Mesendoderm (in vitro differentiated cells): ENCODE measurements at regions not wholly inside any gene's neighbourhood (a gene's known extent, or its start where the extent isn't known, plus 50 kb on each side); places are given as distances from the start of the nearest gene placed in this dataset.

Source experiments
- DNase-seq: peaks from one replicate; pipeline ENCODE4 v3.0.0; 2013
- H2AK5ac ChIP-seq: 2 replicates; pipeline ENCODE4 v1.6.1; 2013; ENCODE audit warnings: low read length, inconsistent platforms
- H2BK120ac ChIP-seq: 2 replicates; pipeline ENCODE4 v1.6.1; 2013; ENCODE audit warnings: low read depth, mild to moderate bottlenecking, low read length, moderate library complexity, mixed read lengths
- H2BK15ac ChIP-seq: replicated peaks from 2 replicates; pipeline ENCODE4 v1.6.1; 2013; ENCODE audit warnings: low read depth, mild to moderate bottlenecking, moderate library complexity
- H2BK5ac ChIP-seq: 2 replicates; pipeline ENCODE4 v1.6.1; 2013; ENCODE audit warnings: low read length, inconsistent platforms
- H3K18ac ChIP-seq: 2 replicates; pipeline ENCODE4 v1.6.1; 2013; ENCODE audit warnings: mild to moderate bottlenecking, low read length, mixed read lengths
- H3K23ac ChIP-seq: one replicate; pipeline ENCODE4 v1.6.1; 2013; ENCODE audit warnings: low read length
- H3K27ac ChIP-seq: 2 replicates; pipeline ENCODE4 v1.5.1; 2013; ENCODE audit warnings: low read depth, mild to moderate bottlenecking, inconsistent platforms, low read length, moderate library complexity
- H3K27me3 ChIP-seq: 2 replicates; pipeline ENCODE4 v1.6.1; 2013; ENCODE audit warnings: low read length, control low read depth, mild to moderate bottlenecking, inconsistent platforms; ENCODE audit not compliant: insufficient read depth, poor library complexity
- H3K36me3 ChIP-seq: 2 replicates; pipeline ENCODE4 v1.6.1; 2013; ENCODE audit warnings: low read length, inconsistent platforms; ENCODE audit not compliant: control insufficient read depth, insufficient read depth
- H3K4ac ChIP-seq: one replicate; pipeline ENCODE4 v1.6.1; 2013; ENCODE audit warnings: low read depth, mild to moderate bottlenecking, low read length, moderate library complexity
- H3K4me1 ChIP-seq: 2 replicates; pipeline ENCODE4 v1.6.1; 2013; ENCODE audit warnings: low read depth, low read length, inconsistent platforms; ENCODE audit not compliant: control insufficient read depth
- H3K4me2 ChIP-seq: 2 replicates; pipeline ENCODE4 v1.6.1; 2013; ENCODE audit warnings: low read length
- H3K4me3 ChIP-seq: 2 replicates; pipeline ENCODE4 v1.5.1; 2013; ENCODE audit warnings: mild to moderate bottlenecking, low read length
- H3K56ac ChIP-seq: one replicate; pipeline ENCODE4 v1.6.1; 2013; ENCODE audit warnings: low read length
- H3K79me1 ChIP-seq: 2 replicates; pipeline ENCODE4 v1.6.1; 2013; ENCODE audit warnings: low read length, inconsistent platforms
- H3K79me2 ChIP-seq: 2 replicates; pipeline ENCODE4 v1.6.1; 2013; ENCODE audit warnings: mild to moderate bottlenecking, low read length; ENCODE audit not compliant: control insufficient read depth, insufficient read depth
- H3K9ac ChIP-seq: 2 replicates; pipeline ENCODE4 v1.6.1; 2013; ENCODE audit warnings: low read length, inconsistent platforms
- H4K5ac ChIP-seq: one replicate; pipeline ENCODE4 v1.6.1; 2013; ENCODE audit warnings: low read length
- H4K8ac ChIP-seq: one replicate; pipeline ENCODE4 v1.6.1; 2013; ENCODE audit warnings: low read depth, mild to moderate bottlenecking, control low read depth, low read length, moderate library complexity
- WGBS: extraction: QIAGEN DNeasy Blood & Tissue Kit; methylation state at CpG from one replicate; pipeline ENCODE4 v1.1.7; 2013; ENCODE audit warnings: low lambda C conversion rate, missing lambda C conversion rate; ENCODE audit not compliant: insufficient coverage; ENCODE audit errors: extremely low coverage; 5-methylcytosine and 5-hydroxymethylcytosine counted together

DNA sequence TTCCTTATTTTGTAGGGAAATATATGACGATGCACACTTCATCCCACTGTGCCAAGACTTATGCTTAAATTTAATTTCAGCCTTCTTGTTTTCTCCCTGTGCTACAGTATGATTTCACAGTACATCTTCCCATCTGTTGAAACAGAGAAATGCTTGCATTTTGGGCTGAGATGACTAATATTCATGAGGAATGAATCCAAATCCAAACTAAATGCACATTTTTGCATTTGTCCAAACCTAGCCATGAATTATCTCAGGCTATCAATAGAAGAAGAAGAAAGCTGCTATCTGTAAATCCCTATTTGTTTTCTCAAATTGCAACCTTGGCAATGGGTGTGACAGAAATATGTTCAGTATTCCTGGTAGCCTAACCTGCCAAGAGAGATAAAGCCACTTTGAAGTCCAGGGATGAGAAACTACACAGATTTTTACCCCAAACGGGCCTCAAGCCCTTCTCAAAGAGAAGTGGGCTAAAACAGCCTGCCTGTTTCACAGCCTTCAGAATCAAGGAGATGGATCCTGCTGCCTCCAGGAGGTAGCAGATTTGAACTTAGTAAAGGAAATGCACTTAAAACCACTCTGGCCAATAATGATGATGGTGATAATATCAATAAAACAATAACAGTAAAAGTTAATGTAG, 306.9 kb upstream of the NT5C1B start:
- Histone ChIP-seq H4K5ac (no peak overlapping the region), H3K23ac (no peak overlapping the region), H3K56ac (no peak overlapping the region), H4K8ac (no peak overlapping the region), H3K27ac (no peak overlapping the region), H3K4me1 (no peaks in the 10 kb centered on the region), H3K4ac (no peak overlapping the region), H3K79me1 (no peaks in the 10 kb centered on the region), H2BK5ac (no peak overlapping the region), H2AK5ac (no peak overlapping the region), H3K27me3 (no peaks in the 10 kb centered on the region), H3K36me3 (no peaks in the 10 kb centered on the region), H3K4me2 (no peak overlapping the region), H3K9ac (no peak overlapping the region), H3K18ac (no peak overlapping the region), H3K79me2 (no peaks in the 10 kb centered on the region), H3K4me3 (no peak overlapping the region), H2BK15ac (no peak overlapping the region), H2BK120ac (no peak overlapping the region)
- no peak for DNase-seq
- WGBS, result no CpG with 5 or more reads among the region's 2 CpGs

DNA sequence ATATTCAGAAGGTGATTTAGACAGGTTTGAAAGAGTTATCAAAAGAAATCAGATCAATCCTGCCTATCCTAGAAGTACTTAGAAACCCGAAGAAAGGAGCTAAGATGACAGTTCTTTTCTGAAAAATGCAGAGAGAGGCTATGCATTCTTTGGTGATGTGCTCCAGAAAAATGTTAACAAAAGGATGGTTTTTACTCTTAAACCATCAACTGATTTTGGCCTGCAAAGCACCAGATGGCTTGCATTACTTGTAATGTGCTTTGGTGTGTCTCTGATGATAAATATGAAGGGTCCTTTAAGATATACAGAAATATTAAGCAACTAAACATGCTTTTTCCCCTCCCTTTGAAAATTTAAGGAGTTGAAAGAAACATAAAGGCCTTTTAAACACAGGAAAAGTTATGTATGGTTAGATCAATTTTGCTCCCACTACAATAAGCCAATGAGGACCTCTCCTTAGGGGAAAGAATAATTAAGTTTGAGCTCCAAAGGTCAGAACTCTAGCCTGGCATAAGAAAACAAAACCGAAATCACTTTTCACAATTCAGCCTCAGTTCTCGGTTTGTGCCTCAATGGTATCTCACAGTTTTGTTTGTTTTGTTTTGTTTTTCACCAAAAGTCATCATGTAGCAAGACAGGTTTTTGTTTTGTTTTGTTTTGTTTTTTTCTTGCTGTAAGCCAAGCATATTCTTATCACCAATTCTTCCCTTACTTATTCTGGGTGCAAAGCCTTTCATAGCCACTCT, 302.4 kb upstream of the NT5C1B start:
- Histone ChIP-seq H3K56ac (no peak overlapping the region), H2BK5ac (no peak overlapping the region), H3K4me1 (no peaks in the 10 kb centered on the region), H3K27ac (no peak overlapping the region), H2AK5ac (no peak overlapping the region), H3K27me3 (no peaks in the 10 kb centered on the region), H3K4me3 (no peak overlapping the region), H4K5ac (no peak overlapping the region), H3K23ac (no peak overlapping the region), H3K79me2 (no peaks in the 10 kb centered on the region), H2BK15ac (no peak overlapping the region), H3K36me3 (no peaks in the 10 kb centered on the region), H3K4me2 (no peak overlapping the region), H3K9ac (no peak overlapping the region), H3K18ac (no peak overlapping the region), H3K4ac (no peak overlapping the region), H3K79me1 (no peaks in the 10 kb centered on the region), H4K8ac (no peak overlapping the region), H2BK120ac (no peak overlapping the region)
- WGBS, result no CpG with 5 or more reads among the region's 3 CpGs
- DNase-seq, result no peak

DNA sequence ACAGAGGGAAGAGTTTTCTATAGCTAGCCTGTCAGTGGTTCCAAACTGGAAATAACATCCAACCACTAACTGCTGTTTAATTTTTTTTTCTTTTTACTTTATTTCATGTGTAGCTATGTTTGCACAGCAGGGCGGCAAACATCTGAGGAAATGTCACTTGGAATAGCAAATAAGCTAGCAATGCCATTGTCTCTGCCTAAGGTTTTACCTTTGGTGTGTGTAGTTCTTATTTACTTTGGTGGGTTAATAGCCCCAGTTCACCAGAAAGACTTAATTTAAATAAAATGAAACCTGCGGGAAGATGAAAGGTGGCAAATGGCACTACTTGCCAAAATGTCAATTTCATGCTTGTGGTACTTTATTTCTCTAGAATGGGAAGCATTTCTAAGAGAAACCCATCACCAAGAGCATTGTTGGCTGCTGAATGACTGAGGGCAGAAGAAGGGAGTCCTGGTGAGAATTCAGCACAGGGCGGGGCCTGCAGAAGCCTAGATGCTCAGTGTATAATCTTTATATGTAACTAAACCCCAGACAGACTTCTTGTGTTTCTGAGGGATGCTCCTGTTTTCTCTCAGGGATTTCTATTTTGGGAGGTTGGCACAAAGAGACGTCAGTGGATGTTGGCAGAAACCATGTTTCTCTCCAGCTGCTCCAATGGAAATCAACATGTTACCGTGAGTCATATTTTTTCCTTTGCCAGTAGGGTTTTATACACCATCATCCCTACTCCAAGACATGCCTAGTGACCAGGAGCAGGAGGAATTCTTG, 300.4 kb upstream of the NT5C1B start:
- Histone ChIP-seq H3K79me2 (no peaks in the 10 kb centered on the region), H3K23ac (no peak overlapping the region), H3K56ac (no peak overlapping the region), H2BK5ac (no peak overlapping the region), H3K18ac (no peak overlapping the region), H3K79me1 (no peaks in the 10 kb centered on the region), H4K8ac (no peak overlapping the region), H3K36me3 (no peaks in the 10 kb centered on the region), H3K9ac (no peak overlapping the region), H3K4me3 (no peak overlapping the region), H3K27me3 (no peaks in the 10 kb centered on the region), H4K5ac (no peak overlapping the region), H2AK5ac (no peak overlapping the region), H3K4me2 (no peak overlapping the region), H3K4me1 (no peaks in the 10 kb centered on the region), H2BK120ac (no peak overlapping the region), H2BK15ac (no peak overlapping the region), H3K4ac (no peak overlapping the region), H3K27ac (no peak overlapping the region)
- no CpG with 5 or more reads among the region's 5 CpGs for WGBS
- no peak for DNase-seq

DNA sequence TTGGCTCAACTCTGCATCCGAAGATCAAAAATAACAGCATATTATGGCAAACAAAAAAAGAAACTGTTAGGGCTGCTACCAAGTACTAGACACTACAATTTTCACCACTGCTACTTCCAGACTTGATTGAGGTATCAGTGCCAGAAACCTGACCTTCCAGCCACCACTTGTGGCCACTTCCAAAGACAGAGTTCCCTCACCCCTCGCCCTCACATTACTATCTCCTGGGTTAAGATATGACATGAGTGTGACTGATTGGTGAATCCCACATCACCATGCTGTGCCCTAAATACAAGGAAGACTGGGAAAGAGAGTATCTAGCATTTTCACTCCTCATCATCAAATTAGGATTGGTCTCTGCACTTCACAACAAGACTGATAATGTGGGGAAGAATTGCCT, 296.1 kb upstream of the NT5C1B start:
- Histone ChIP-seq H2AK5ac (no peak overlapping the region), H3K27me3 (no peaks in the 10 kb centered on the region), H4K8ac (no peak overlapping the region), H3K79me1 (no peaks in the 10 kb centered on the region), H3K79me2 (no peaks in the 10 kb centered on the region), H3K4ac (no peak overlapping the region), H3K36me3 (no peaks in the 10 kb centered on the region), H2BK15ac (no peak overlapping the region), H4K5ac (no peak overlapping the region), H2BK120ac (no peak overlapping the region), H3K4me3 (no peak overlapping the region), H3K23ac (no peak overlapping the region), H3K9ac (no peak overlapping the region), H3K4me2 (no peak overlapping the region), H3K18ac (no peak overlapping the region), H3K27ac (no peak overlapping the region), H3K4me1 (no peaks in the 10 kb centered on the region), H3K56ac (no peak overlapping the region), H2BK5ac (no peak overlapping the region)
- WGBS, result no CpG with 5 or more reads among the region's 2 CpGs
- peak; percentile 63 for DNase-seq

DNA sequence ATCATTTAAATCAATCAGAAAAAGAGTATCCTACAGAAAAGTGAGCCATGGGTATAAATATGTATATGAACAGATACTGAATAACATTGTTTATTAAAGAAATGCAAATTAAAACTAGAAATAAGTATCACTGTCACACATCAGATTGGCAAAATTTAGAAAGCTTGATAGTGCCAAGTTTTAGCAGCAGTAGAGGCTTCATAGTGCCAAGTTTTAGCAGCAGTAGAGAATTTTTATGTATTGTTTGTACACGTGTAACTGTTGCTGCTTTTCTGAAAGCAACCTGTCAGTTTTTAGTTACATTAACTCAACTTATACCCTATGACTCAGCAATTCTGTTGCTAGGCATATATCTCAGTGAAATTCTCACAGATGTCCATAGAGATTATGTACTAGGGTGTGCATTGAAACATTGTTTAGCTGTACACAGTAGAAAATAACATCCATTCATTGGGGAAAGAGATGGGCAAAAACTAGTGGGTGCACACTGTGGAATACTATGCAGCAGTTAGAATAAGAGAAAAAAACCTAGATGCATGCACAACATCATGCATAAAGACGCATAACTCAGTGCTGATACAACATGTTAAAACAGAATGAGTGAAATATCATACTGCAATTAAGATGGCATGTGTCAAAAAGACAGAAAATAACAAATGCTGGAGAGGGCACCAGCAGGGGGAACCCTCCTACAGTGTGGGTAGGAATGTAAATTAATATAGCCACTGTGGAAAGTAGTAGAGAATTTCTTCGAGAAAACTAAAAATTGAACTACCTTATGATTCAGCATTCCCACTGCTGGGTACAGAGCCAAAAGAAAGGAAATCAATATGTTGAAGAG, 294.5 kb upstream of the NT5C1B start:
- Histone ChIP-seq H3K56ac (no peak overlapping the region), H3K27ac (no peak overlapping the region), H3K9ac (no peak overlapping the region), H3K4me2 (no peak overlapping the region), H3K4me3 (no peak overlapping the region), H4K5ac (no peak overlapping the region), H3K79me2 (no peaks in the 10 kb centered on the region), H3K4me1 (no peaks in the 10 kb centered on the region), H3K27me3 (no peaks in the 10 kb centered on the region), H2BK15ac (no peak overlapping the region), H2AK5ac (no peak overlapping the region), H4K8ac (no peak overlapping the region), H2BK5ac (no peak overlapping the region), H3K4ac (no peak overlapping the region), H2BK120ac (no peak overlapping the region), H3K18ac (no peak overlapping the region), H3K23ac (no peak overlapping the region), H3K79me1 (no peaks in the 10 kb centered on the region), H3K36me3 (no peaks in the 10 kb centered on the region)
- no CpG with 5 or more reads among the region's 3 CpGs for WGBS
- DNase-seq, result peak; percentile 17
